GM23248 (cell line): ENCODE measurements at regions not wholly inside any gene's neighbourhood (a gene's known extent, or its start where the extent isn't known, plus 50 kb on each side); places are given as distances from the start of the nearest gene placed in this dataset.

Experiments used
- DNase-seq: peaks from one replicate; pipeline ENCODE4 v3.0.0-alpha.2; 2015
- H2AFZ ChIP-seq: fragments of 200-600 bp; sonication (generic); 2 replicates; pipeline ENCODE4 v1.6.1; 2016; ENCODE audit warnings: antibody characterized with exemption
- H3F3A ChIP-seq: fragments of 200-600 bp; sonication (generic); 2 replicates; pipeline ENCODE4 v1.6.1; 2016; ENCODE audit warnings: mild to moderate bottlenecking, antibody characterized with exemption, mixed run types; ENCODE audit not compliant: insufficient read depth
- H3K27ac ChIP-seq: fragments of 200-600 bp; sonication (generic); 2 replicates; pipeline ENCODE4 v1.5.1; 2016; ENCODE audit warnings: mild to moderate bottlenecking
- H3K27me3 ChIP-seq: fragments of 200-600 bp; sonication (generic); replicated peaks from 2 replicates; pipeline ENCODE4 v1.6.1; 2016; ENCODE audit warnings: mild to moderate bottlenecking; ENCODE audit not compliant: insufficient read depth
- H3K36me3 ChIP-seq: fragments of 200-600 bp; sonication (generic); 2 replicates; pipeline ENCODE4 v1.6.1; 2016; ENCODE audit warnings: low read depth, mild to moderate bottlenecking
- H3K4me1 ChIP-seq: fragments of 200-600 bp; sonication (generic); 2 replicates; pipeline ENCODE4 v1.6.1; 2016; ENCODE audit warnings: mild to moderate bottlenecking; ENCODE audit not compliant: insufficient read depth
- H3K4me2 ChIP-seq: fragments of 200-600 bp; sonication (generic); one replicate; pipeline ENCODE4 v1.6.1; 2016; ENCODE audit warnings: mild to moderate bottlenecking; ENCODE audit not compliant: unreplicated experiment
- H3K4me3 ChIP-seq: fragments of 200-600 bp; sonication (generic); 2 replicates; pipeline ENCODE4 v1.5.1; 2016; ENCODE audit warnings: mild to moderate bottlenecking
- H3K79me2 ChIP-seq: fragments of 200-600 bp; sonication (generic); 2 replicates; pipeline ENCODE4 v1.6.1; 2016; ENCODE audit warnings: mild to moderate bottlenecking; ENCODE audit not compliant: insufficient read depth
- H3K9ac ChIP-seq: fragments of 200-600 bp; sonication (generic); 2 replicates; pipeline ENCODE4 v1.6.1; 2016; ENCODE audit warnings: mild to moderate bottlenecking
- H3K9me2 ChIP-seq: fragments of 200-600 bp; sonication (generic); 2 replicates; pipeline ENCODE4 v1.6.1; 2016; ENCODE audit warnings: mixed run types, mild to moderate bottlenecking, moderate library complexity; ENCODE audit not compliant: insufficient read depth
- H3K9me3 ChIP-seq: fragments of 200-600 bp; sonication (generic); one replicate; pipeline ENCODE4 v1.6.1; 2017; ENCODE audit warnings: low read depth
- H4K20me1 ChIP-seq: fragments of 200-600 bp; sonication (generic); 2 replicates; pipeline ENCODE4 v1.6.0; 2016; ENCODE audit not compliant: insufficient read depth
- EZH2 ChIP-seq: fragments of 200-600 bp; sonication (generic); IDR thresholded peaks from 2 replicates; pipeline ENCODE4 v1.6.1; 2018; ENCODE audit warnings: antibody characterized with exemption, mild to moderate bottlenecking; ENCODE audit not compliant: insufficient read depth, poor library complexity, severe bottlenecking
- EZH2phosphoT487 ChIP-seq: fragments of 200-600 bp; sonication (generic); IDR thresholded peaks from 2 replicates; pipeline ENCODE4 v1.6.1; 2018; ENCODE audit warnings: antibody characterized with exemption, moderate library complexity, mild to moderate bottlenecking, low read depth; ENCODE audit not compliant: insufficient read depth
- WGBS, 2 experiments: methylation state at CpG; one replicate each; pipeline ENCODE4 v1.1.6; 2015 to 2017; ENCODE audit warnings: low lambda C conversion rate in 2 of 2, low coverage in 1 of 2; ENCODE audit errors: missing lambda C conversion rate in 2 of 2; 5-methylcytosine and 5-hydroxymethylcytosine counted together
- in situ Hi-C: fragments of 300-500 bp; cut with MboI; formaldehyde crosslinking; loops from 2 replicates; pipeline ENCODE4 v1.15.0; 2020

DNA sequence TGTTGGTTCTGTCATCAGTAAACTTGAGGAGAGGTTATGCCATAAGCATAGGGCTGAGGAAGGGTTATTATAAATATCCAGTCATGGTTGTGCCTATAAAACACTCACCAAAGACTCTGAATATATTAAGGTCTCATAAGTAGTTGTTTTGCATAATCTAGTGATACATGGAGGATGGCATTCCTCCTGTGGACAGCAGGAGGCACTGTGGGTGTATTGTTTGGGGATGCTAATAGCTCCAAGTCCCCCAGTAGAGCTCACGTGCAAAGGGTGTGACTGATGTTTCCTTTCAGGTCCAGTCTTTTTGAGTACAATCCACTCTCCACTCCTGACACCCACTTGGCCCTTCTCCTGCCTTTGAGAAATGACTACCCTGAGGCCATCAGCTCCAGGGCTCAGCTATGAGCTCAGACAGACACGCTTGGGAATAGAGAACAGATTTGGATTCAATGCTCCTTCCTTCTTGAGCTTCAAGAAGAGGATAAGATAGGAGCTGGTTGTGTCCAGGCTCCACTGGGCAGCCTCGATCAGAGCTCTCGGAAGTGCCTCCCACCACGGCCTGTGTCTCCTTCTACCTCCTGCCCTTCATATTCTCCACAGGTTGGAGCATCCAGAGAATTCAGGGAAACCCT, 85.2 kb upstream of the IGLL5 start:
- H3F3A ChIP-seq, result no peaks in the 10 kb centered on the region
- in situ Hi-C loops, result no loop called here
- no peaks in the 10 kb centered on the region for H3K36me3 ChIP-seq
- no peaks in the 10 kb centered on the region for H3K4me1 ChIP-seq
- TF ChIP-seq EZH2 (no peak), EZH2phosphoT487 (no peak)
- H3K79me2 ChIP-seq, result no peaks in the 10 kb centered on the region
- 50 to 52% methylated on average over 5 of the region's 5 CpGs for WGBS, 2 experiments
- no peaks in the 10 kb centered on the region for H4K20me1 ChIP-seq
- H3K9ac ChIP-seq, result no peak overlapping the region
- H3K4me2 ChIP-seq, result no peak overlapping the region
- H3K9me2 ChIP-seq, result no peaks in the 10 kb centered on the region
- no peak for DNase-seq
- H2AFZ ChIP-seq, result no peak overlapping the region
- H3K27me3 ChIP-seq, result peaks cover 9% of the 10 kb centered on the region
- no peak overlapping the region for H3K4me3 ChIP-seq
- no peaks in the 10 kb centered on the region for H3K9me3 ChIP-seq
- no peak overlapping the region for H3K27ac ChIP-seq

DNA sequence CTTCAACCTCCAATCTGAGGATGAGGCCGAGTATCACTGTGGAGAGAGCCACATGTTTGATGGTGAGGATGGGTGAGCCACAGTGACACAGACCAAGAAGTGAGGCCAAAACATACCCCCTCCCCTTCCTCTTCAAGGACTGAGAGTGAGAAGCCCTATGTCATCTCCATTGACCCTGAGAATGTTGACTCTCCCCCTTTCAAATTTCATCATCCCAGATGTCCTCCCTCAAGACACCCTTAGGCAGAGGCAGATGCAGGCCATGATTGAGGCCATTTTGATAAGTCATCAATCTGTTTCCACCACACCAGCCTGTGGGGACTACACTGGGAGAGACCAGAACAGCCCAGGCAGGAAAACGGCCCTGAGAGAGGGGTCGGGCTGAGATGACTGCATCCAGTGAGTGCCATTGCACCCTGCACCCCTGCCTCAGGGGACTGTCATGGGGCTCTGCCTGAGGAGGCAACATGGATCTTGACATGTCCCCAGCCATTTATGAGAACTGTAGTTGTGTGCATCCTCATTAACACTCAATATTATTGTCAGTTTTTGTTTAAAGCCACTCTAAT, 84.2 kb upstream of the IGLL5 start:
- Histone ChIP-seq H3K4me3 (no peak overlapping the region), H3K9me3 (no peaks in the 10 kb centered on the region), H3K79me2 (no peaks in the 10 kb centered on the region), H3K9ac (no peak overlapping the region), H2AFZ (no peak overlapping the region), H3K27ac (no peak overlapping the region), H3K9me2 (no peaks in the 10 kb centered on the region), H3K36me3 (no peaks in the 10 kb centered on the region), H3K27me3 (peaks cover 14% of the 10 kb centered on the region), H3K4me1 (no peaks in the 10 kb centered on the region), H3K4me2 (no peak overlapping the region), H3F3A (no peaks in the 10 kb centered on the region), H4K20me1 (no peaks in the 10 kb centered on the region)
- TF ChIP-seq EZH2 (no peak), EZH2phosphoT487 (no peak)
- in situ Hi-C loops, result no loop called here
- 45 to 53% methylated on average over 3 of the region's 3 CpGs for WGBS, 2 experiments
- no peak for DNase-seq

DNA sequence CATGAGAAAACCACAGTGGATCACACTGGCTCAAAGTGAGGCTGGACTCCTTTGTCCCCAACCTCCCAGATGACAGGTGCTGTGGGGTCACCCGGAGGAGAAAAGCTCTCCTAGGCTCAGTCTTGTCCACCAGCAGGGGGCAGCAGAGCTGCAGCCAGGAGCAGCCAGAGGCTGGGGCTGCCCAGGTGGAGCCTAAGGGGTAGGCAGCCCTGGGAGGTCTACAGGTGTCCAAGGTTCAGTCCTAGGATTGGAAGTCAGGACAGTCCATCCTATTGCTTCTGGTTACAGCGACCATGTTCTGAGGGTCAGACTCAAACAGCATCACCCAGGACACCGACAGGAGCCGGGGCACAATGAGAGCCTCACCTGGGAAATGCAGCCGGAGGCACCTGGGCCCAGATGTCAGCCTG, 77.6 kb upstream of the IGLL5 start:
- peaks cover 21% of the 10 kb centered on the region for H3K27me3 ChIP-seq
- TF ChIP-seq EZH2phosphoT487 (no peak), EZH2 (no peak)
- H3K9ac ChIP-seq, result no peak overlapping the region
- no peak overlapping the region for H3K4me2 ChIP-seq
- no peaks in the 10 kb centered on the region for H3K4me1 ChIP-seq
- WGBS, 2 experiments, result 19% methylated on average over 5 of the region's 5 CpGs
- H3F3A ChIP-seq, result no peaks in the 10 kb centered on the region
- no peak overlapping the region for H3K4me3 ChIP-seq
- no peak for DNase-seq
- H3K36me3 ChIP-seq, result no peaks in the 10 kb centered on the region
- H3K79me2 ChIP-seq, result no peaks in the 10 kb centered on the region
- no peak overlapping the region for H3K27ac ChIP-seq
- no peaks in the 10 kb centered on the region for H4K20me1 ChIP-seq
- no peaks in the 10 kb centered on the region for H3K9me3 ChIP-seq
- in situ Hi-C loops, result no loop called here
- no peaks in the 10 kb centered on the region for H3K9me2 ChIP-seq
- no peak overlapping the region for H2AFZ ChIP-seq

- Histone ChIP-seq H3K4me3 (no peak overlapping the region), H3K4me1 (no peaks in the 10 kb centered on the region), H3F3A (no peaks in the 10 kb centered on the region), H3K9me3 (no peaks in the 10 kb centered on the region), H3K27ac (no peak overlapping the region), H3K36me3 (no peaks in the 10 kb centered on the region), H3K9me2 (no peaks in the 10 kb centered on the region), H3K79me2 (no peaks in the 10 kb centered on the region), H4K20me1 (no peaks in the 10 kb centered on the region), H2AFZ (no peak overlapping the region), H3K9ac (no peak overlapping the region), H3K4me2 (no peak overlapping the region), H3K27me3 (peaks cover 21% of the 10 kb centered on the region)
- in situ Hi-C loops, result no loop called here
- DNase-seq, result no peak
- WGBS, 2 experiments, result 24 to 25% methylated on average over 7 to 8 of the region's 8 CpGs
- no peak for TF ChIP-seq EZH2
- TF ChIP-seq EZH2phosphoT487, result no peak
Observed at GRCh38 chr22:22810471-22810870, 77.1 kb upstream of the IGLL5 start.
